Left renal cortex interstitium (tissue), 4 donors: ENCODE measurements at regions not wholly inside any gene's neighbourhood (a gene's known extent, or its start where the extent isn't known, plus 50 kb on each side); places are given as distances from the start of the nearest gene placed in this dataset.

Source experiments
- DNase-seq, 4 donors: peaks; one replicate each; pipeline ENCODE4 v3.0.0-alpha.2; 2013; ENCODE audit warnings: low read depth in 4 of 4, low spot score in 2 of 4, missing footprints in 1 of 4

GRCh38 chr4:124904723-124905388, 192.3 kb upstream of the ANKRD50 start:
- DNase-seq = peak in 1 of 4 donors; percentile 19

DNA sequence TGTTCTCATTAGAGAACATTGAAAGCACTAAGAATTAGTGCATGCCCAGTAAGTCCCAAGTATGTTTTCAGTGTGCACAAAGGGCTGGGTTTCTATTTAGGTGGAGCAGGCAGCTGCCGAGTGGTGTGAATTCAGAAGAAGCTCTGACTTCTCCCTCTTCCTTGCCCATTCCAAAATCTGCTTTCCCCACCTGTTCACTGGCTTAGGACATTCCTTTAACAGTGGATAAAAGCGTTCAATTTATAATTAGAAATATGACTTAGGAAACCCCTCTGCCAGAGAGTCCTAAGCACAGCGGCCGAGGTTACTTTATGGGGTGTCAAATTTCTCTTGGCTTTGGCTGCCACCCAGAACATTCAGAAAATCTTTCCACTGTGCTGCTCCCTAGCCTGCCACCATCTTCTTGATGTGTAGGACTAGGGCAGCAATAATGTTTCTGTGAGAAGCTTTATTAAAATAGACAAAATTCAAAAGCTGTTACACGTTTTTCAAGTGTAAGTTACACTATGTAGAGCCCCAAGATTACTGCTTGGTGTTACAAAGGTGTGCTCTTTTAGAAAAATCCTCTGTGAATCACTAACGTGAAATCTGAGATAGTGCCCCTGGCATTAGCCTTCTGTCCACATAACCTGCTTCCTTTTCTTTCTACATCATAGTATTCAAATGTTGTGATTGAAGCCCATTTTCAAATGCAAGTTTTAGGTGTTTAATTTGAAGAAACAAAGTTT, 191.6 kb upstream of the ANKRD50 start:
- peak; percentile 44 to 71 (median 52) for DNase-seq

DNA sequence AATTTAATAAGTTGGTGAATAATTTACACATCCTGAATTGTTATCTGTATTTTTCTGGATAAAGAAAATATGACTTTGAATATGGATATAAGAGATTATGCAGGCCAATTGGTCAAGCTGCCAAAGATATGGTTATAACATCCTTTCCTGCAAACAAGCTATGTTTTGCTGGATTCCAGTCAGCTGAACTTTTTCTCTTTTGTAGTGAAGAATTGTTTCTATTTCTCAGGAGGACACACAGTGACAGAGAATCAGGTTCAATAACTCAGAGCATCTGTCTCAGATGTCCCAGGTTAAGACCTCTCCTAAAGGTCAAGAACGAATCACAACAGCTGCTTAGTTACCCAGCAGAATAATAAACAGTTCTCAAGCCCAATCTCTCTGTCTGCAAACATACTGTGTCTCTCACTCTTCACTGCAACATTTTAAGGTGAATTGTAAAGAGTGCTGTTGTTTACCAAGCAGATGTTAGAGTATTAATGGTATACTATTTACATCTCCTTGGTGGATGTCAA, 189.5 kb upstream of the ANKRD50 start:
- no peak for DNase-seq

GRCh38 chr4:124899997-124900396, 187.5 kb upstream of the ANKRD50 start:
- DNase-seq = no peak

- DNase-seq = no peak
Measured at GRCh38 chr4:124890522-124890921, 178.0 kb upstream of the ANKRD50 start.

DNA sequence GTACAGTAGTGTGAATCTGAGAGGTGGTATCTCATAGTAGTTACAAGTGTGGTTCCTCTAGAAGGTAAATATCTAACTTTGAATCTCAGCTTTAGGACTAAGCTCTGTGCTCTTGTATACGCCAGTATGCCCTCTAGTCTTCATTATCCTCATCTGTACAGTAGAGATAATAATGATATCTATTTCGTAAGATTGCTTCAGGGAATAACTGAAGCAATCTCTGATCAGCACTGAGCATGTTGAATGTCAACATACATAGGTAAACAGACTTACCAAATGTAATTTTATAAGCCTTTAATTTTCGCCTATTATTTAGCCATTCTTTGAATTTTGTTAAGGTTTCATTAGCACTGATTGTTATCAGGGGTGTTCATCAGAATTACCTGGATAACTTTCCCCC, 175.2 kb upstream of the ANKRD50 start:
- no peak for DNase-seq

DNA sequence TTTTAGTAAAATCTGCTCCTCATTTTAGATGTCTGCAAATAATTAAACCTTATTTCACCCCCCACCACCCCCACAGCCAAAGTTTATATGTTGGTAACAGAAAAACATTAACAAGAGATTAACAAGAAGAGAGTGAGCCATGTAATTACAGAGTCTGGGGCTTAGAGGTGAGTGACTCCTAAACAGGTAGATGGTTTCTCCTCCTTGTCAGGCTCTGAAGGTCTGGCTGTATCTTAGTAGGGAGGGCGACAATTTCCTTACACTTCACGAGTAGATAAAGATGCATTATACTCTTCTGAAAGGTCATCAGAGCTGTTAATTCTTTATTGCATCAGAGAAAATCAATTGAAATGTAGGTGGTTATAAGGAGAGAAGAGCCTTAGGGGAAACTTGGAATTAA, 171.8 kb upstream of the ANKRD50 start:
- DNase-seq = no peak

- no peak for DNase-seq
Measured at GRCh38 chr4:124883632-124884031, 171.1 kb upstream of the ANKRD50 start.

GRCh38 chr4:124879195-124879594, 166.7 kb upstream of the ANKRD50 start:
- no peak for DNase-seq

DNA sequence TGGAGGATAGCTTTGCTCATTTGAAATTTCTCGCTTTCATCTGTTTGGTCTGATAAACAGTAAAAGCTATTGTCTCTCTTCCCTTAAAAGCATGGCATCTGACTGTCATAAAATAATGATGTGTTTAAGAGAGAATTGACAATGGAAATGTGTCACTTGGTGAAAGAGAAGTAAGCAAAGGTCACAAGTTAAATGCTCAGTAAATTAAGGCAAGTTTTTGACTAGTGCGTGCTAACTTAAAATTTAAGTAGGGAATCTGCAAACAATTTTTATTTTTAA, 161.6 kb upstream of the ANKRD50 start:
- DNase-seq = no peak

DNA sequence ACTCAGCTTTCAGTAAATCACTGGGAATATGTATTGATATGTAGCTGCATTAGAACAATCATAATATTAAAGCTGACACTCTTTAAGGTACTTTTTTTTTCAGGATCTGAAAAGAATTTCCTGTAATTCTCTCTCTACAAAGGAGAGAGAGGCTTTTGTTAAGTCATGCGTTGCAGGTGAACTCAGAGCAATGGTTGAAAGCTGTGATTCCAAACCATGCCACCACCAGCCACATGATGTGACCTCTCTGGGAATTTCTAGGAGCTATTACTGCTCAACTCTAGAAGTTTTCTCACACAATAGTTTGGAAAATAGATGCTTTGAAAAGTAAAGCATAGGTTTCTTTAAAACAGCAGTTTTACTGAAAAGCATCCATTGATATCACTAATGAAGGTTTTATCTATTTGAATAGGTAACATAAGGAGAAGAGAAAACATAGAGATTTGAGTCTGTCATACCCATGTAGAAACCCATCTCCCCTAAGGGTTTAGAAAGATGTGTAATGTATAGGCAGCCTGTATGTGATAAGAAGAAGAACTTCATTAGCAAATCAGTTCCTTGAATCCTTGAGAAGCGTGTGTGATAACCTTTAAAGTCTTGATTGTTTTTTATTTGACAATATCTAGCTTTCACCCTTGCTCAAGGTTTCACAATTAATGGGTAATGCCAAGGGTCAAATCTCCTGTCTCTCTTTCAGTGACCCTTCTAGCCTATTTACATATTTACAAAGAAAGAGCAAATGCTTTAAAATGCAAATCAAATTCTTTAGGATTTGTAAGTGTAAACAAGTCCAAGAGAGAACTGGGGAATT, 161.0 kb upstream of the ANKRD50 start:
- DNase-seq = no peak

GRCh38 chr4:124872659-124873058, 160.1 kb upstream of the ANKRD50 start:
- no peak for DNase-seq

DNA sequence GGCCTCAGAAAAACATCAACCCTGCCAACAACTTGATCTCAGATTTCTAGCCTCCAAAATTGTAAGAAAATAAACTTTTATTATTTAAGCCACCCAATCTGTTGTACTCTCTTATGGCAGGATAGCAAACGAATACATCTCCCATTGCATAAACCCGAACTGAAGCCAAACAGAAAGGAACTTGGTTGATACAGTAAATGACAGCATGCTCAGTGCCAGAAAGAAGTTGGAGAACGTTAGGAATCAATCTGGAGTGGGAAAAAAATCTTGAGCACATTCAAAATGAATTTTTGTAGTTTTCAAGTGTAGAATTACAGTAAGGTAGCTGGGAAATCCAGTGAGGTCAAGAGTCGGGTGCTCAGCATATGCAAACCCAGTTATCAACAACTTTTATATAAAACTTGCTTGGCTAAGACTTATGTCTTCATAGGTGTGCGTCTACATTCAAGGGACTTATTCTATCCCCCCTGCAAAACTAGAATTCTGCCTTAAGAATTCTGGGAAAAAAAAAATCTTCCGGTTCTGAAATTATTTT, 157.5 kb upstream of the ANKRD50 start:
- DNase-seq = no peak

GRCh38 chr4:124868495-124868894, 156.0 kb upstream of the ANKRD50 start:
- no peak for DNase-seq

GRCh38 chr4:124867536-124867935, 155.0 kb upstream of the ANKRD50 start:
- no peak for DNase-seq

GRCh38 chr4:124866301-124866700, 153.8 kb upstream of the ANKRD50 start:
- no peak for DNase-seq

GRCh38 chr4:124863040-124863545, 150.6 kb upstream of the ANKRD50 start:
- no peak for DNase-seq

- no peak for DNase-seq
Measured at GRCh38 chr4:124862261-124862660, 149.7 kb upstream of the ANKRD50 start.

DNA sequence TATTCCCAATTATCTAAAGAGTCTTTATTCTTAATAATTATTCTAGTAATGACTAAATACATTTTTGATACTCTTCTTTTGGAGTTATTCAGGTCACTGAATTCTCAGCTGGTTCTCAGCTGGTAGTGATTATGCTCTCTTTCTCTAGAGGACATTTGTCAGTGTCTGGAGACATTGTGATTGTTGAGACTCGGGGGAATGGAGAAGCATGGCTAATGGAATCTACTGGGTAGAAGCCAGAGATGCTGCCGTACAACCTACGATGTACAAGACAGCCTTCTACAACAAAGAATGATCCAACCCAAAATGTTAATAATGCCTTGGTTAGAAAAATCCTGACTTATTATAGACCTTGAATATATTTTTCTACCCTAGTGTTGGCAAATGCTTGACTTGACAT, 149.2 kb upstream of the ANKRD50 start:
- no peak for DNase-seq

DNA sequence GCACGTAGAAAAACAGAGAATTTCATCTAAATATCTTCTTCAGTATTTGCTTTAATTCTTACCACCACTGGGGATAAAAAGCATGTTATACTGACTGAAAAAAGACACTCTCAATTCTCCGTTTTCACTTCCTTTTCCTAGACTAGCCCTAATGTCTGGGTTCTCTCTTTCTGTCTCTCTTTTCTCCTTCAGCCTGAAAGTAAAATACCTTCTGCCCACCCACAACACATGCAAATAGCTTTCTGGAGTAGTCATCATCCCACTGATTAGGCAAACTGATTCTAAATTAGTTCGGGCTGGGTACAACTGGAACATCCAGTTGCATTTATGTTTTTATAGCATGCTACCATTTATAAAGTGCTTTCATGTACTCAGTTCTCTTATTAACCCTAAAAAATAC, 142.4 kb upstream of the ANKRD50 start:
- DNase-seq = no peak

- no peak for DNase-seq
Measured at GRCh38 chr4:124851741-124852140, 139.2 kb upstream of the ANKRD50 start.
